ENCODE measurements at regions not wholly inside any gene's neighbourhood (a gene's known extent, or its start where the extent isn't known, plus 50 kb on each side); places are given as distances from the start of the nearest gene placed in this dataset.

- no peaks in the 10 kb centered on the region for H3K79me2 ChIP-seq (ENCODE audit: low read length)
- H3K9ac ChIP-seq (ENCODE audit: low read length) = no peak overlapping the region
- TF ChIP-seq EZH2phosphoT487 (IDR thresholded peaks at IDR 0.05; ENCODE audit: low read depth) = no peak
- TF ChIP-seq, protein P1, sequence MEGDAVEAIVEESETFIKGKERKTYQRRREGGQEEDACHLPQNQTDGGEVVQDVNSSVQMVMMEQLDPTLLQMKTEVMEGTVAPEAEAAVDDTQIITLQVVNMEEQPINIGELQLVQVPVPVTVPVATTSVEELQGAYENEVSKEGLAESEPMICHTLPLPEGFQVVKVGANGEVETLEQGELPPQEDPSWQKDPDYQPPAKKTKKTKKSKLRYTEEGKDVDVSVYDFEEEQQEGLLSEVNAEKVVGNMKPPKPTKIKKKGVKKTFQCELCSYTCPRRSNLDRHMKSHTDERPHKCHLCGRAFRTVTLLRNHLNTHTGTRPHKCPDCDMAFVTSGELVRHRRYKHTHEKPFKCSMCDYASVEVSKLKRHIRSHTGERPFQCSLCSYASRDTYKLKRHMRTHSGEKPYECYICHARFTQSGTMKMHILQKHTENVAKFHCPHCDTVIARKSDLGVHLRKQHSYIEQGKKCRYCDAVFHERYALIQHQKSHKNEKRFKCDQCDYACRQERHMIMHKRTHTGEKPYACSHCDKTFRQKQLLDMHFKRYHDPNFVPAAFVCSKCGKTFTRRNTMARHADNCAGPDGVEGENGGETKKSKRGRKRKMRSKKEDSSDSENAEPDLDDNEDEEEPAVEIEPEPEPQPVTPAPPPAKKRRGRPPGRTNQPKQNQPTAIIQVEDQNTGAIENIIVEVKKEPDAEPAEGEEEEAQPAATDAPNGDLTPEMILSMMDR (IDR thresholded peaks at IDR 0.05; ENCODE audit: low read depth, low read length) = no peak
- H3K4me1 ChIP-seq (ENCODE audit: low read length) = no peaks in the 10 kb centered on the region
- no peak overlapping the region for H3K27ac ChIP-seq (ENCODE audit: low read length)
- no peak overlapping the region for H3K4me3 ChIP-seq (ENCODE audit: low read length)
- H4K20me1 ChIP-seq (ENCODE audit: insufficient read depth, low read length) = no peaks in the 10 kb centered on the region
- no peak overlapping the region for H2AFZ ChIP-seq (ENCODE audit: low read depth, low read length)
- no peaks in the 10 kb centered on the region for H3K9me3 ChIP-seq (ENCODE audit: insufficient read depth, low read length)
- H3K36me3 ChIP-seq (replicated peaks; ENCODE audit: low read depth, low read length) = no peaks in the 10 kb centered on the region
- H3K27me3 ChIP-seq (ENCODE audit: low read depth, low read length) = no peaks in the 10 kb centered on the region
- H3K4me2 ChIP-seq (ENCODE audit: low read length) = no peak overlapping the region
These were observed 725.1 kb downstream of the SORCS1 start for GRCh38 chr10:106439366-106439765.

- TF ChIP-seq, protein P1 (IDR thresholded peaks at IDR 0.05; ENCODE audit: low read depth, low read length) = no peak
- no peak for TF ChIP-seq EZH2phosphoT487 (IDR thresholded peaks at IDR 0.05; ENCODE audit: low read depth)
- no peaks in the 10 kb centered on the region for H4K20me1 ChIP-seq (ENCODE audit: insufficient read depth, low read length)
- no peak overlapping the region for H3K27ac ChIP-seq (ENCODE audit: low read length)
- H3K79me2 ChIP-seq (ENCODE audit: low read length) = no peaks in the 10 kb centered on the region
- H3K9ac ChIP-seq (ENCODE audit: low read length) = no peak overlapping the region
- no peaks in the 10 kb centered on the region for H3K27me3 ChIP-seq (ENCODE audit: low read depth, low read length)
- H2AFZ ChIP-seq (ENCODE audit: low read depth, low read length) = no peak overlapping the region
- no peak overlapping the region for H3K4me2 ChIP-seq (ENCODE audit: low read length)
- no peaks in the 10 kb centered on the region for H3K9me3 ChIP-seq (ENCODE audit: insufficient read depth, low read length)
- H3K4me1 ChIP-seq (ENCODE audit: low read length) = no peaks in the 10 kb centered on the region
- no peaks in the 10 kb centered on the region for H3K36me3 ChIP-seq (replicated peaks; ENCODE audit: low read depth, low read length)
- no peak overlapping the region for H3K4me3 ChIP-seq (ENCODE audit: low read length)
These were observed 726.1 kb downstream of the SORCS1 start for GRCh38 chr10:106438386-106438785.

GRCh38 chr10:106436123-106436715, 728.3 kb downstream of the SORCS1 start:
- H3K36me3 ChIP-seq (replicated peaks; ENCODE audit: low read depth, low read length) = no peaks in the 10 kb centered on the region
- no peaks in the 10 kb centered on the region for H3K27me3 ChIP-seq (ENCODE audit: low read depth, low read length)
- no peaks in the 10 kb centered on the region for H3K79me2 ChIP-seq (ENCODE audit: low read length)
- H3K27ac ChIP-seq (ENCODE audit: low read length) = no peak overlapping the region
- no peaks in the 10 kb centered on the region for H3K9me3 ChIP-seq (ENCODE audit: insufficient read depth, low read length)
- TF ChIP-seq, protein P1 (IDR thresholded peaks at IDR 0.05; ENCODE audit: low read depth, low read length) = no peak
- H3K9ac ChIP-seq (ENCODE audit: low read length) = no peak overlapping the region
- H4K20me1 ChIP-seq (ENCODE audit: insufficient read depth, low read length) = no peaks in the 10 kb centered on the region
- no peak overlapping the region for H3K4me3 ChIP-seq (ENCODE audit: low read length)
- H3K4me1 ChIP-seq (ENCODE audit: low read length) = no peaks in the 10 kb centered on the region
- no peak overlapping the region for H3K4me2 ChIP-seq (ENCODE audit: low read length)
- no peak overlapping the region for H2AFZ ChIP-seq (ENCODE audit: low read depth, low read length)

- Histone ChIP-seq H3K27ac (ENCODE audit: low read length) (no peak overlapping the region), H3K9ac (ENCODE audit: low read length) (no peak overlapping the region), H3K9me3 (ENCODE audit: insufficient read depth, low read length) (no peaks in the 10 kb centered on the region), H3K36me3 (replicated peaks; ENCODE audit: low read depth, low read length) (no peaks in the 10 kb centered on the region), H3K4me1 (ENCODE audit: low read length) (no peaks in the 10 kb centered on the region), H2AFZ (ENCODE audit: low read depth, low read length) (no peak overlapping the region), H3K4me3 (ENCODE audit: low read length) (no peak overlapping the region), H3K27me3 (ENCODE audit: low read depth, low read length) (no peaks in the 10 kb centered on the region), H3K79me2 (ENCODE audit: low read length) (no peaks in the 10 kb centered on the region), H4K20me1 (ENCODE audit: insufficient read depth, low read length) (no peaks in the 10 kb centered on the region), H3K4me2 (ENCODE audit: low read length) (no peak overlapping the region)
- TF ChIP-seq EZH2phosphoT487 (IDR thresholded peaks at IDR 0.05; ENCODE audit: low read depth) = no peak
- TF ChIP-seq, protein P1 (IDR thresholded peaks at IDR 0.05; ENCODE audit: low read depth, low read length) = no peak
These were observed 729.4 kb downstream of the SORCS1 start for GRCh38 chr10:106435081-106435480.

All from OCI-LY3 (cell line).